Fibroblast of skin of scalp (primary cell): ENCODE measurements at regions not wholly inside any gene's neighbourhood (a gene's known extent, or its start where the extent isn't known, plus 50 kb on each side); places are given as distances from the start of the nearest gene placed in this dataset.
A peak's percentile ranks its signal among the peaks of the same experiment; 100 is the strongest.

Source experiments
- DNase-seq: peaks from one replicate; pipeline ENCODE4 v3.0.0-alpha.2; 2013

DNA sequence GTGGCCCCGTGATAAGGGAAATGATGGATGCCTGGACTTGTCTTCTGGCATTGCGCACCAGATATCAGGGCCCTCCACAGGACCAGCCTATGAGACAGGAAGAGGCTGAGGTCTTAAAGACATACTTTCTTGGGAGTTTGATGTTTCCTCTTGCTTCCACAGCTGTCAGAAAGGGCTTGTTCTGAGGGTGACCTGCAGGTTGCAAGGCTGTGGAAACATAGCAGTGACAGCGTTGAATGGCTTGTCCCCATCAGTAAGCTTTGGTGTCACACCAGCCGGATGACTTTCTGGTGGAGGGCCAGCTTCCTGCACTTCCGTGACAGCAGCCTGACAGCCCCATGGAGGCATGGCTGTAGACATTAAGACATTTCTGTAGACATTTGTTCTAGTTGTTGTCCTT is 143.2 kb downstream of the C9orf152 start:
- DNase-seq = no peak

GRCh38 chr9:110065532-110065931 is 142.4 kb downstream of the C9orf152 start:
- DNase-seq = no peak

- DNase-seq = no peak
Measured at GRCh38 chr9:110066929-110067716, 140.8 kb downstream of the C9orf152 start.

DNA sequence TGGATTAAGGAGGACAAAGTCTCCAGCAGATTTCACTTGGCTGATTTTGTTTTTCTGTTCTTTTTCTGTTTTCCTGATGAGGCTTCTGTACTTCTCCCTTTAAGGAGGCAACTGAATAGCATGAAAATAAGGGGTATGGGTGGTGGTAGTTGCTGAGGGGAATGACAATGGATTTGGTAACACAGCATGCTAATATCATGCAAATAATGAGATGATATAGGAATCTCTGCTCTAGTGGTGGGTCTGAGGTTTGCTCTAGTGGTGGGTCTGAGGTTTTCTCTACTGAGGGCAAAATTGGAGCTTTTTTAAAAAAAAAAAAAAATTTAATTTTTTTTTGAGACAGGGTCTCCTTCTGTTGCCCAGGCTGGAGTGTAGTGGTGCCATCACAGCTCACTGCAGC is 139.7 kb downstream of the C9orf152 start:
- DNase-seq = no peak

DNA sequence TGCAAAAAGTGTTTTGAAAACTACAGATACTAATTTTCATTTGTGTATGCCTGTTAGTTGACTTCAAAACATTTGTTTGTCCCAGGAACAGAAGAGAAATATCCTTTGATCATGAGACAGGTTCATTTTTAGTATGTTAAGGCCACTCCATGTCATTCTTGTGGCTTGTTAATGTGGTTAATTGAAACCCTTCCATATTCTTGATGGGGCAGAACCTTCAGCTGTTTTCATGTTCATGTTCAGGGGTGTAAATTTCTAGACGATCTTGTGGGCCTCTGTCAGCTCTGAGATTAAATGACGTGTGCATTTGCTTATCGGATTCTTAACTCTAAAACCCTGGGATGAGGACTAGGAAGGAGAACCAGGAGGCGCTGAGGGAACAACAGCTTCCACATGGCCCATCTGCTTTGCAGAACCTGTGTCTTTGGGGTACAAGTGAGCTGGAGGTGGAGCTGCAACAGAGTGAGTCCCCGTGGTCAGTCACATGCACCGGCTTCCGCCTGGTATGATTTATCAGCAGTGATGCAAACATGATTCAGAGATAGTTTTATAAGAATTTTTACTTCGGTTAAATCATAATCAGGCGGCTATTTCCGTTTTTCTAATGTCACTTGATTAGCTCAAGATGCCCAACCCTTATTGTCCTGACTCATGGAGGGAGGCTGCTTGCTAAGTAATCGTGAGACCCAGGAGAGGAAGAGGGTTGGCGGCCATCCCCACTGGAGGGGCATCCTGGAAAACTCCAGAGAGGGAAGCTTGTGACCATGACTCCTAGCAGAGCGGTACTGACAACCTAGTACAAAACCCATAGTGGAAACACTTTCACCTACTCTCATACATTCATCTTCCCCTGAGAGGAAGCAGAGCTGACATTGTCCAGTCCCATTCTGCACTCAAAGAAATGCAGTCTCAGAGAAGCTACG is 138.4 kb downstream of the C9orf152 start:
- DNase-seq = peak; percentile 87

GRCh38 chr9:110072597-110073355 is 135.2 kb downstream of the C9orf152 start:
- no peak for DNase-seq

GRCh38 chr9:110073356-110073905 is 134.5 kb downstream of the C9orf152 start:
- DNase-seq = no peak

DNA sequence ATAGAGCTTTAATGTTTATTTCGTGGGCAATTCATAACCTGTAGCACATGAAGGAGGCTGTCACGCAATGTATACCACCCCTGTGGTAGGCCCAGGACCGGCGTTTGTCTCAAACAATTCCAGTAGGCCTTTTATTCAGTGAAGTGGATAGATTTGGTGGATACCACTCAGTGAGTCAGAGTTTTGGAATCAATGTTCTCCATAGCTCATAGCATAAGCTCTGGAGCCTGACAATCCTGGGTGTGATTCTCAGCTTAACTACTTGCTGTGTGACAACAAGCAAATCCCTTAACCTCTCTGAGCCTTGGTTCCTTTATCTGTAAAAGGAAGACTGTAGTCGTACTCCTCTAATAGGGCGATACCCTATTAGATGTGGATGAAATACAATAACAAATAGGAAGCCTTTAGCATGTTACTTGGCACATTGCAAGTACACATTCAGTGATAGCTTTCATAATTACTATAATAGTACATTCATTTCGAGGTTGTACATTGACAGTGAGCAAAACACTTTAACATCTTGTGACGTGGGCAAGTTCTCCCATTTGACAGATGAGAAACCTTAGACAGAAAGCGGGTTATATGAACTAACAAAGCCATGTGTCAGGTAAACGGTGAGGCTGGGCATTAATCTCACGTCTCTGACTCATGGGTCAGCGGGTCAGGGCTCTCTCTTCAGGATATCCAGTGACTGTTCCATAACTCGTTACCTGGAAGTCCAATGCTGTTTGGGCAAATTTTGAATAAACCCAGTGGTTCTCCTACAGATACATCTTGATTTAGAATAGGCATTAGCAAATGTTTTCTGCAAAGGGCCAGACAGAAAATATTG is 130.8 kb downstream of the C9orf152 start:
- DNase-seq = peak; percentile 80

DNA sequence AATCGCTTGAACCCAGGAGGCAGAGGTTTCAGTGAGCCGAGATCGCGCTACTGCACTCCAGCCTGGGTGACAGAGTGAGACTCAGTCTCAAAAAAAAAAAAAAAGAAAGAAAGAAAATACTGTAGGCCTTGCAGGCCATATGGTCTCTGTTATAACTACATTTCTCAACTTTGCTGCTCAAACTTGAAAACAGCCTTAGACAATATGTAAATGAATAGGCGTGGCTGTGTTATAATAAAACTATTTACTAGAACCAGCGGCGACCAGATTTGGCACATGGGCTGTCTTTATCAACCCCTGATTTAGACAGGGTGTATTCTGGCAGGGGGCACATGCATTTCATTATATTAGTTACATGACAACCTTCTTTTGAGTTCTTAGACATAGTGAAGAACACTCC is 130.0 kb downstream of the C9orf152 start:
- peak; percentile 54 for DNase-seq

DNA sequence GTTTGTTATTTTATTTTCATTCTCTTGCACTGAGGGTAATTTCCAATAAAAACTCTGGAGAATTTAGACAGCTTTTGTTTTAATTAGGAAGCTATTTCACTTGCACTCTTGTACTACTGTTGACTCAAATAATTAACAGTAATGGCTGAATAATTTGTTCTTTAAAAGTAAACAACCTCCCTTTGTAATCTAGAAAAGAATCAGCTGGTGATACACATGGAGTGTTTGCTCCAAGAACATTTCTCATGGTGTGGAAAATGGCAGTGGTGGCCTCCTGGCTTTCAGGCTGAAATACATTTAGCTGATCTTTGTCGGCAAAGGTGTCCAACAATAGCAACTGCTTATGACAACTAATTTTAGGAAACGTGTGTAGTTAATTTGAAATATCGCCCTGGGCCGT is 129.4 kb downstream of the C9orf152 start:
- DNase-seq = no peak

DNA sequence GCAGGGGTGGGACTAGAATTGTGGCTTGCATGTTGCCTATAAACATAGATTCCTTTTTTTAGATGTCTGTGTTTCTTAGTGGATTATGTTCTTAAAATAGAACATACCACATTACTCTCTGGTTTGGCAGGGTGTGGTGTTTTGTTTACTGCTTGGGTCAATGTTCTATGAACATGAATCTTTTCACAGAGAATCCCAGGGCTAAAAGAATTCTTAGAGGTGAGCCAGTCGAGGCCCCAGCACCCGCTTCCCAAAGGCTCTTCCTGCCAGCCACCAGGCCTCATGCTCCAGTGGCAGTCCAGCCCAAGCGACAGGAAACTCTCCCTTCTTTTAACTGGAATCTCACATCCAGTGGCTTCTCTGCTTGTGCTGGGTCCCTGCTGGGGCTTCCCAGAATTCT is 126.6 kb downstream of the C9orf152 start:
- DNase-seq = peak; percentile 58

DNA sequence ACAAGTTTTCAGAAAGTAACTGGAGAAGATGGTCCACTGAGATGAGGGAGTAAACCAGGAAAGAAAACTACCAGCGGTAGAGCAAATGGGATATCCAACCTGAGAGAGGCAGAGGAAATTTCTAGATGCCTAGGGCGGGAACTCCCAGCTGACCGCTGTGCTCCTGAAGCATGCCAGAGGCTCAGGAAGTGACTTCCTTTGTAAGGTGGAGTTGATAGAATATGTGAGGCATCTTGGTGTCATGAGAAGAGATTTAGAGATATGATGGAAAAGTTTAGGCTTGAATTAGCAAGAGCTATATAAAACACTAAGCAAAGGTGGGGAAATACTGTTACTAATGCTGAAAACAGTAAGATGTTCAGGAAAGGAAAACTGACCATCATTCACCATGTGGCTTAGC is 124.1 kb downstream of the C9orf152 start:
- no peak for DNase-seq

DNA sequence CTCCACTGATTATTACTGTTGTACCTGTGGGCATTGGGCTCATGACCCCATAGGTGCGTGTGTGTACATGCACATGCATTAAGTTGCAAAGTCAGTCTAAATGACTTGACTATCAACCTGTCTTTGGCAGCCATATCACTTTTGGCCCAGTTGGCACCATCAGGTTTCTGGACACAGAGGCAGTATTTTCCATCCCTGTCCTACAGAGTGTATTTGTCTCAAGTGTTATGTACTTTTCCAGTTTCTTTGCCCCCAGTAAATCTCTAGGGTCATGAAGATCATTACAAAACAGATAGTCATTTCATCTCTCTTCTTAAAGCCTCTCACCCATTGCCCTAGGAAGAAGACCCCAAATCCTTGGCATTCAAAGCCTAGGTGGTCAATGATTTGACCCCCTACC is 121.4 kb downstream of the C9orf152 start:
- no peak for DNase-seq

- DNase-seq = no peak
Measured at GRCh38 chr9:110087605-110088004, 120.4 kb downstream of the C9orf152 start.

GRCh38 chr9:110088099-110088498 is 119.9 kb downstream of the C9orf152 start:
- no peak for DNase-seq

DNA sequence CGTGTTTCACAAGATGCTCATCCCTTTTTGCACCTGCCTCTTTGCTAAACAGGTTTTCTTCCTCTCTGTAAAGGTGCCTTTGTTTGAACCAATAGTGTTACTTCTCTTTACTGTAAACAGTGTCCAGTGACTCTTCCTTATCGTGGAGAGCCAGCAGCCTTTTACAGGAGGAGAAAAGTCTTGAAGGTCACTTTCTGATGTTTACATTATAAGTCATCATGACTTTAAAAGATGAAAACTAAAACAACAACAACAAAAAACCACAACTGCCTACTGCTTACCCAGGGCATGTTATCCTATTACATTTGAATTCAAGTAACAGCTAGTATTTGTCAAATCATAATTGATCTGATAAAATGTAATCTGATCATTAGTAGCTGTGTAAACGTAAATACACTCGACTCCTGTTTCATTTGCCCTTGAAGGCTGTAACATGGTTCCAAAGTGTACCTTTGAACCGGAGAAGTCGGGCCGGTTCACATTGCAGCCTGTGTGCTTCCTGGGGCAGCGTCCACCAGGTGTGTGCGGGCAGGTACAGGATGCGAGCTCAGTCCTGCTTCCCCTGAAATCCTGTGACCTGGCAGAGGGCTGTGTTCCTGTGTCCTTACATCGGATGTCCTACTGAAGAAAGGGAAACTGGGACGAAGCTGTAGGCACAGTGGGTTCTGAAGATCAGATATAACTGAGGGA is 118.1 kb downstream of the C9orf152 start:
- no peak for DNase-seq

- DNase-seq = no peak
Measured at GRCh38 chr9:110092792-110093191, 115.2 kb downstream of the C9orf152 start.

GRCh38 chr9:110093417-110093816 is 114.5 kb downstream of the C9orf152 start:
- DNase-seq = no peak

DNA sequence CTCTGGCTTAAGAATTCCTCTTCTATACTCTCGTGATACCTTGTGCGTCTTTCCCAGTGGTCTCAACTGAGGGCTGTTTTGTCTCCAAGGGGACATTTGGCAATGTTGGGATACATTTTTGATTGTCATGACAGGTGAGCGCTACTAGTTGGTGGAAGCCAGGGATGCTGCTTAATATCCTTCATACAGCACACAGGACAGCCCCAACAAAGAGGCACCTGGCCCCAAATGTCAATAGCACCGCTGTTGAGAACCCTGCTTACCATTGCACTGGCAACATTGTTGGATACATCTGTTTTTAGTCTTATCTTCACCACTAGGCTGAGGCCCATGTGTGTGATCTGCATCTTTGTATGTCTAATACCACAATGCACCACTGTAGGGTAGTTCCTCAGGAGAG is 114.1 kb downstream of the C9orf152 start:
- no peak for DNase-seq

- DNase-seq = peak; percentile 61
Measured at GRCh38 chr9:110095161-110095595, 112.8 kb downstream of the C9orf152 start.

GRCh38 chr9:110095776-110096175 is 112.2 kb downstream of the C9orf152 start:
- peak; percentile 41 for DNase-seq
